Activated T-helper 17 cell treated with anti-CD3 and anti-CD28 coated beads, Interleukin-2, amount 50 U/mL, for 72 hours (primary cell): ENCODE measurements at regions not wholly inside any gene's neighbourhood (a gene's known extent, or its start where the extent isn't known, plus 50 kb on each side); places are given as distances from the start of the nearest gene placed in this dataset.
"Not testable (repeated sequence)": the region's sequence is repeated elsewhere in the genome, so short reads cannot be mapped to it uniquely, and the experiment has no call there.

ENCODE experiments used
- ATAC-seq: fragments of 150-1000 bp; cut with Tn5 transposase; replicated peaks from 2 replicates; pipeline ENCODE4 v1.10.0; 2021; ENCODE audit warnings: mild to moderate bottlenecking, moderate library complexity
- H3K27ac Mint-ChIP-seq: one replicate; pipeline ENCODE4 v1.8.0; 2022; ENCODE audit warnings: mixed read lengths
- H3K27me3 Mint-ChIP-seq: one replicate; pipeline ENCODE4 v1.8.0; 2022; ENCODE audit warnings: mixed read lengths
- H3K36me3 Mint-ChIP-seq: one replicate; pipeline ENCODE4 v1.8.0; 2022; ENCODE audit warnings: low read depth, mild to moderate bottlenecking, mixed read lengths
- H3K4me1 Mint-ChIP-seq: one replicate; pipeline ENCODE4 v1.8.0; 2022; ENCODE audit warnings: mixed read lengths
- H3K4me3 Mint-ChIP-seq: one replicate; pipeline ENCODE4 v1.8.0; 2022; ENCODE audit warnings: mild to moderate bottlenecking, mixed read lengths
- H3K9me3 Mint-ChIP-seq: one replicate; pipeline ENCODE4 v1.8.0; 2022; ENCODE audit warnings: mixed read lengths

DNA sequence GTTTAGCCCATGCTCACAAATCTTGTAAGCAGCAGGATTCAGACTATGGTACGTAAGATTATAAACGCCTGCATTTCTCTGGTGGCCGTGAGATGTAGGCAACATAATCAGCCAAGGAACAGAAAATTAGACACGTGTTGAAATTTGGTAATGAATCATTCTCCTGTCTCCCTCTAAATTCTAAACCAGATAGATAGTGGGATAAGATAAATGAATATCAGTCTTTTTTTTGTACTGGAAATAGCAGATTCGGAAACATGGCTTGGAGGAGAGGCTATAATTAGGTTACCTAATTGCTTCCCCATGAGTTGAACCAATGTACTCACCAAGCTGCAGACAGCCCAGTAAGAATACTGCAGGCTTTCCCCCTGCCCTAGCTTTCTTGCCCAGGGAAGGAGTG is 172.3 kb downstream of the TGFB2 start:
- no peaks in the 10 kb centered on the region for H3K4me1 Mint-ChIP-seq
- H3K27ac Mint-ChIP-seq: no peak overlapping the region
- peaks cover 18% of the 10 kb centered on the region for H3K27me3 Mint-ChIP-seq
- no peak for ATAC-seq
- no peaks in the 10 kb centered on the region for H3K36me3 Mint-ChIP-seq
- H3K4me3 Mint-ChIP-seq: no peak overlapping the region
- H3K9me3 Mint-ChIP-seq: no peaks in the 10 kb centered on the region

DNA sequence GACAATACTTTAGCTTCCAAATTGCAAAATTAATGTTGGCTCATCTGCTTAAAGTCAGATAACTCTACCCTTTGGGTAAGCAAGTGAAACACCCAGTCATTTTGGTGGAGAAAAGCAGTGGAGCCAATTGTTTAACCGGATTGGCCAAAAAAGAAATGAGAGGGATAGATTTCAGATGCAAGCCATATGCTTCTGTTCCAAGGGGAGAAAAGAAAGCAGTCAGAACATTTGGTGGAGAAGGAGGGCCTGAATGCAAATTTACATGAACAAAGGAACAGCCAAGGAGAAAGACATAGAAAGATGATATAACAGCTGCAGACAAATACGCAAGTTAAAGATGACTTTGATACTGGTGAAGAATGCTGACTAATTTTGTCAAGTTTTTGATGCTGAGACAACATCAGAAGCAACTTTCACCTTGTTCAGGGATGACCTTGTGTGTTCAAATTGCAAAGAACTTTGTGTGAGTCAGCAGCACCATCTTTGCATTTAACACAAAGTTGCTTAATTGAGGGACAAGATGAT is 173.1 kb downstream of the TGFB2 start:
- Mint-ChIP-seq H3K27me3 (peaks cover 14% of the 10 kb centered on the region), H3K9me3 (no peaks in the 10 kb centered on the region), H3K4me1 (no peaks in the 10 kb centered on the region), H3K4me3 (no peak overlapping the region), H3K36me3 (no peaks in the 10 kb centered on the region), H3K27ac (no peak overlapping the region)
- ATAC-seq: no peak

DNA sequence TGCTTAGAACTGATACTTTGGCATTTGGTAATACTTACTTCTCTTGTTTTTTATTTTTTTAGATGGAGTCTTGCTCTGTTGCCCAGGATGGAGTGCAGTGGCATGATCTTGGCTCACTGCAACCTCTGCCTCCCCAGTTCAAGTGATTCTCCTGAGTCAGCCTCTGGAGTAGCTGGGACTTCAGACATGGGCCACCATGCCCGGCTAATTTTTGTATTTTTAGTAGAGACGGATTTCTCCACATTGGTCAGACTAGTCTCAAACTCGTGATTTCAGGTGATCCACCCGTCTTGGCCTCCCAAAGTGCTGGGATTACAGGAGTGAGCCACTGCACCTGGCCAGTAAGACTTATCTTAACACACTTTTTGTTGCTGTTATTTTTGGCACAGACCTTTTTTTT is 175.5 kb downstream of the TGFB2 start:
- H3K4me1 Mint-ChIP-seq, ATAC-seq, H3K4me3 Mint-ChIP-seq, H3K27ac Mint-ChIP-seq, H3K9me3 Mint-ChIP-seq, H3K36me3 Mint-ChIP-seq: not testable (repeated sequence)
- peaks cover 22% of the 10 kb centered on the region for H3K27me3 Mint-ChIP-seq

DNA sequence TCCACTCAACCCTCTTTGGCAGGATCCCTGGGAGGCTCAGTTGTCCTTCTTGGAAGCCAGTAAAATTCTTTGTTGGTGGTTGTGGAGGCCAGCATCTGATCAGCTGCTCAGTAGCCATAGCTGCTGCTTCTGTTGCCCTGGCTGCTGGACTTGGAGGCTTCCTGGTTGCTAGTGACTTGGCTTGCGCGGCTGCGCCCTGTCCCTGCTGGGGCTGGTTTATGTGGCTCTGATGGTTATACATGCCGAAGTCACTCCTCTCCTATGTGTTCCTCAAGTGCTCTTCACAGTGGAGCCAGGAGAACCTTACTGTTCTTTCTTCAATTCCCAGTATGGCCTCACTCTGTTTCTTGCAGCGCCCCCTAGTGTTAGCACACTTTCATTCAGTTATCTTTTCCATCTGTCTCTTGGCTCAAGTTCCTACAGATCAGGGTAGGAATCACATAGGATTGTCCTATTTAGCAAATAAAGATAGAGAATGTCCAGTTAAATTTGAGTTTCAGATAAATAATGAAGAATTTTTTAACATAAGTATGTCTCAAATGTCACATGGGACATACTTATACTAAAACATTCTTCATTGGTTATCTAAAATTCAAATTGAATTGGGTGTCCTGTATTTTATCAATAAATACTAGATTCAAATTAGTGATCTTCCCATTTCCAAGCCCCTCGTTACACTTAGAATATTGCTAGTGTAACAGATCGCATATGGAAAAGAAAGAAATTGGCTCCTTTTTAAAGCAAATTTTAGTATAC is 176.5 kb downstream of the TGFB2 start:
- Mint-ChIP-seq H3K4me1 (no peaks in the 10 kb centered on the region), H3K9me3 (no peaks in the 10 kb centered on the region), H3K27ac (no peak overlapping the region), H3K4me3 (no peak overlapping the region), H3K27me3 (peaks cover 21% of the 10 kb centered on the region), H3K36me3 (no peaks in the 10 kb centered on the region)
- ATAC-seq: no peak

DNA sequence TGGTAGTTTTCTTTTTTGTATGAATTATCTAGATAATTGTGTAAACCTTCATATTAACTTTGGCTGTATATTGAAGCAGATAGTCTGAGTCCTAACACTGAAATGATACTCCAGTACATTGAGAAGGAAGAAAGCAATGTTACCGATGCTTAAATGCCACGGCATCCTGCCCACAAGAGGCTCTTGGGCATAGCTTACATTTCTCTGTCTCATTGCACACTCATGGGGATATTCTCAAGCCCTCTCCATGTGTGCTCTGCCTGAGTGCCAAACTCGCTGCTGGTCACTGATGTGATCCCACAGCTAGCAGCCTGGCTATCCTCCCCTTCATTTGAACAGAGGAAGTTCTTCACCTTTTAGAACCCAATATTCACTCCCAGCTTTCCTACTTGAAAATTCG is 179.4 kb downstream of the TGFB2 start:
- Mint-ChIP-seq H3K36me3 (no peaks in the 10 kb centered on the region), H3K4me3 (no peak overlapping the region), H3K27ac (no peak overlapping the region), H3K4me1 (no peaks in the 10 kb centered on the region), H3K27me3 (peaks cover 14% of the 10 kb centered on the region), H3K9me3 (no peaks in the 10 kb centered on the region)
- no peak for ATAC-seq

DNA sequence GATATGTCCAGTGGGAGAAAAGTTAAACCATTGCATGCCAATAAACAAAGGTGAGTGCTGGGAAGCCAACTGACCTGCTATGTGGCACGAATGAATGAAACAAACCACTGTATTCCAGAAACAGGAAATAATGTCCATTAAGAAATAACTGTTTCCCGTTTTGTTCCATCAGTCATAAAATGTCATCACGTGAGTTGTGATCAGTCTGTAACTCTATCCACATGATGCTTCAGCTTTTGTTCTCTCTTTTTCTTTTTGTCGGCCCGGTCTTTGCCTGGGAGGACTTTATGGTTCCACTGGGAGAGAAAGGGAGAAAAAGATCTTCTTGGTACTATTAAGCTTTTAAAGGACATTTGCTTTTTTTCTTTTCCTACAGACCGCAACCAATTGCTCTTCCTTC is 179.9 kb downstream of the TGFB2 start:
- Mint-ChIP-seq H3K27me3 (peaks cover 14% of the 10 kb centered on the region), H3K27ac (no peak overlapping the region), H3K4me3 (no peak overlapping the region), H3K9me3 (no peaks in the 10 kb centered on the region), H3K36me3 (no peaks in the 10 kb centered on the region), H3K4me1 (no peaks in the 10 kb centered on the region)
- ATAC-seq: no peak

DNA sequence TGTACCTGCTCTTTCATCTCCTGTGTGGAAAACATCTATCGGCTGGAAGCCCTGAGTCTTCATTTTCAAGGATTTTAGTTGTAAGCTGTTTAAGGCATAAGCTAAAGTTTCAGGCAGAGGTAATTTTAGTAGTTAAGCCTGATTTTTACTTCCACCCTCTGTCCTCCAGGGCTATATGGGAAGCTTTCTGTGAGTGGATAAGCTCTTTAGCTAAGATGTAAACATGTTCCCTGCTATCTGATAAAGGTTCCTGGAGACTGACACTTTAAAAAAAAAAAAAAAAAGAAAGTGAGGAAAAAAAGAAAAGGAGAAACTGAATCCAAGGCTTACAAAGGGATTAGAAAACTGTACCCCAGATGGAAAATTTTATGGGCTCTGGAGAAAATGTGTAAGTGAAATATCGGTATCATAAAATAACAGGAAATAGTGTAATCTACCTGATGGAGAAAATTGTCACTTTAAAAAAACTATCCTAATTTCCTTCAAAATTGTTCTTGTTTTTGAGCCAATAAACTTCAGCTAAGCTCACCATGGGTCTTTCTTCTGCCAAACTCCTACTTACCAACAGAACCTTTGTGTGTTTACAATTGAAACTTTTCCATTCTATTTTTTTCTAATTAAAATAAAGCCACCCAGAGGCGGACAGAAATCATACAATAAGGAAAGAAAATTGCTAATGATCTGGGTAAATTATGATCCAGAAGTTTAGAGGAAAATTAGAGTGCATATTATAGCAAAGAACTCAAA is 180.5 kb downstream of the TGFB2 start:
- Mint-ChIP-seq H3K27ac (no peak overlapping the region), H3K36me3 (no peaks in the 10 kb centered on the region), H3K9me3 (no peaks in the 10 kb centered on the region), H3K4me1 (no peaks in the 10 kb centered on the region), H3K27me3 (peaks cover 11% of the 10 kb centered on the region), H3K4me3 (no peak overlapping the region)
- ATAC-seq: no peak

DNA sequence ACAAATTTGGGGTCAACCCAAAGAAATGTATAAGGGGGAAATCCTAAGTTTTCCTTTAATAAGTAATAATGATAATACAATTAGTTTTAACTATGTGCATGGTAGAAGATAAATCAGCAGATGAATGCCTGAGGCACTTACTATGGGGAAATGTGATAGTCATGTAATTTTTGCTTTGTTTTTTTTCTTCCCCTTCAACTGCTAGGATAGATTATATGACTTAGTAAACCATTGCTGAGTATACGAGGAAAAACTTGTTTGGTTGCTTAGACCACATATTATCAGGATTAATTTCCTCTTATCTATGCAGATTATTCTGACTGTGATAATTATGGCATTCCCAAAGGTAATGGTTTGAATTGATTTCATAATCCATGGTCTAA is 181.1 kb downstream of the TGFB2 start:
- no peaks in the 10 kb centered on the region for H3K36me3 Mint-ChIP-seq
- H3K27me3 Mint-ChIP-seq: peaks cover 13% of the 10 kb centered on the region
- H3K27ac Mint-ChIP-seq: no peak overlapping the region
- H3K4me3 Mint-ChIP-seq: no peak overlapping the region
- ATAC-seq: no peak
- no peaks in the 10 kb centered on the region for H3K4me1 Mint-ChIP-seq
- H3K9me3 Mint-ChIP-seq: no peaks in the 10 kb centered on the region

DNA sequence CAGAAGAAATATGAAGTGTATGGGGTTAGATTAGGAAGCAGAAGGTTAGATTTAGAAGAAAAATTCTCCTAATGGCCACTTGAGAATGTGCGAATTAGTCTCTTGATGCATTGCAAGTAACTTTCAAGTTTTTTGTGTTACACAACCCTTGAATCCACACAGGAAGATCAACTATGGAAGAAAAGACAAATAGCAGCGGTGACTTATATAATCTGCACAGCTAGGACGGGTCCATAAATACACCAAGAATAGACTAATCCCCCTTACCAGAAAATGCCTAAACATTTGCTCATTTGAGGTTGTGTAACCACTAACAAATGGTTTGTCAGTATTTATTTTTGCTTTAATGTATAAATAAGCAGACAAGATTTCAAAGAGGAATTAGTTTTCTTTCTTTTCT is 182.6 kb downstream of the TGFB2 start:
- no peak overlapping the region for H3K4me3 Mint-ChIP-seq
- no peaks in the 10 kb centered on the region for H3K9me3 Mint-ChIP-seq
- H3K4me1 Mint-ChIP-seq: no peaks in the 10 kb centered on the region
- no peaks in the 10 kb centered on the region for H3K36me3 Mint-ChIP-seq
- peaks cover 14% of the 10 kb centered on the region for H3K27me3 Mint-ChIP-seq
- no peak for ATAC-seq
- no peak overlapping the region for H3K27ac Mint-ChIP-seq

DNA sequence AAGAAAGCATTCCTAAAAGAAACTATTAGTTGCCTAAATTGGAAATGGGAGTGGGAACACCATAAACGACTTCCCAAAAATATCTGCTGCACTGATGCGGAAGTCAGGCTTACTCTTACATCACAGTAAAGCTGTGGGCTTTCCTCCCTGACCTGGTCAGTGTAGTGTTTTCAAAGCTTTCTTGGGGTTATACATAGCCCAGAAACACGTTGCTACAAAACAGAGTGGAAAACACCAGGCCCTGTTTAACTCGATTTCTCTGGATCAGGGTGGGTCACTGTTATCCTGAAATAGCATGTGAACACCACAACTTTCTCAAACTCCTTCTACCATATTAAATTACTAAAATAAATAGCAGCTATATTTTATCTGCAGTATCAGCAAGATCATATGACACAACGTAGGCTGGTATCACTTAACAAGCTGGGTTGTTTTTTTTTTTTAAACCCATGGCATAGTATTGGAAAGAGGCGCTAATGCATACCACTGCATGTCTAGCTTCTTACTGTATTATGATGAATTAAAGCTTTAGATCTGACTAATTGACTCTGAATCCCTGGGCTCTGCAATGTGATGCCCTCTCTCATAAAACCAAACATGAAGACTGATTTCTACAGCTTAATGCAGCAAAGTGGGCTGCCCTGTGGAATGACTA is 184.6 kb downstream of the TGFB2 start:
- no peak for ATAC-seq
- Mint-ChIP-seq H3K36me3 (no peaks in the 10 kb centered on the region), H3K27me3 (peaks cover 15% of the 10 kb centered on the region), H3K27ac (no peak overlapping the region), H3K4me1 (no peaks in the 10 kb centered on the region), H3K4me3 (no peak overlapping the region), H3K9me3 (peaks cover 2% of the 10 kb centered on the region)

DNA sequence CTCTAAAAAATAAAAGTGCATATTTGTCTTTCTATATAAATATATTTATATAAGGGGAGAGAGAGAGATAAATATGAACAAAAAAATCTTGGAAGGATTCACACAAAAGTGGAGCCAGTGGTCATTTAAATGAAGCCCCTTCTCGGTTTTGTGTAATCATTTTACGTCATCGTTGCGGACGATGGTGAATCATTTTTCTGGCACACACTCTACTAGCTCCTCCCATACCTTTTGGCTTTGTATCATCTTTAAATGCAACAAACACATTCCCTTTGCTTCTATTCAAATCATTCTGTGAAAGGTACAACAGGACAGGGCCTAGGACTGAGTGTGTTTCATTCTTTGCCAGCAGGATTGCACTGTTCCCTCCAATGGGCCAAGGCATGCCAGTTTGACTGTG is 186.8 kb downstream of the TGFB2 start:
- Mint-ChIP-seq H3K27ac (no peak overlapping the region), H3K4me1 (no peaks in the 10 kb centered on the region), H3K9me3 (peaks cover 5% of the 10 kb centered on the region)

DNA sequence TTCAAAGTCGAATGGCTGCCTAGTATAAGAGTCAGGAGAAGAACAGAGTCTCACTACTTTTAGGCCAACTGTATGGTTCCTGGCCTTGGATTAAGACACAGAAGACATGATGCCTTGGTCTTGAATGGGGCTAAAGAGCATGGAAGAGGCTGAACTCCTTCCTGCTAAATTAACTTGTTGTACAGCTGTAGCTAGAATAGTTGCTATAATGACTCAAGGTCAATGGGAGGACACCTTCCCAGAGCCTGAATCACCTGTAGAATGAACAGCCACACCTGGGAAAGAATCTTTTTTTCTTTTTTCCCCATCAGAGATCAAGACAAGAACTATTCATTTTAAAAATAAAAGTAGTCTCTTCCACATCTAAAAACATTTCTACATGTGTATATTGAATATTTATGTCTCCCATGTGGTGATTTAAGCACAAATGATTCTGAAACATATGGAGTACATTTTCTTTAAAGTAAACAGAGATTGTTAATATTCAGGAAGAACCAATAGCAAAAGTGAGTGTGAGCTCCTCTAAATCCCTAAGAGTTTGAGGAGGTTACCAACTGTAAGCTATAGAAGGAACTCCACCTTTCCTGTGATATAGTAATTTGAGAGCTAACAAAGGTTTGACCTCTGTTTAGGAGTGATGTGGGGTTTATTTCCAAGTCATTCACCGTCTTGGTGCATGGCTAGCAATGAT is 191.3 kb downstream of the TGFB2 start:
- no peaks in the 10 kb centered on the region for H3K4me1 Mint-ChIP-seq
- peaks cover 12% of the 10 kb centered on the region for H3K27me3 Mint-ChIP-seq
- ATAC-seq: no peak
- no peak overlapping the region for H3K4me3 Mint-ChIP-seq
- peaks cover 5% of the 10 kb centered on the region for H3K9me3 Mint-ChIP-seq
- H3K27ac Mint-ChIP-seq: no peak overlapping the region
- H3K36me3 Mint-ChIP-seq: no peaks in the 10 kb centered on the region

More for the DNA sequence above, 186.8 kb downstream of the TGFB2 start:
- ATAC-seq: no peak
- Mint-ChIP-seq H3K4me3 (no peak overlapping the region), H3K36me3 (no peaks in the 10 kb centered on the region), H3K27me3 (peaks cover 15% of the 10 kb centered on the region)

DNA sequence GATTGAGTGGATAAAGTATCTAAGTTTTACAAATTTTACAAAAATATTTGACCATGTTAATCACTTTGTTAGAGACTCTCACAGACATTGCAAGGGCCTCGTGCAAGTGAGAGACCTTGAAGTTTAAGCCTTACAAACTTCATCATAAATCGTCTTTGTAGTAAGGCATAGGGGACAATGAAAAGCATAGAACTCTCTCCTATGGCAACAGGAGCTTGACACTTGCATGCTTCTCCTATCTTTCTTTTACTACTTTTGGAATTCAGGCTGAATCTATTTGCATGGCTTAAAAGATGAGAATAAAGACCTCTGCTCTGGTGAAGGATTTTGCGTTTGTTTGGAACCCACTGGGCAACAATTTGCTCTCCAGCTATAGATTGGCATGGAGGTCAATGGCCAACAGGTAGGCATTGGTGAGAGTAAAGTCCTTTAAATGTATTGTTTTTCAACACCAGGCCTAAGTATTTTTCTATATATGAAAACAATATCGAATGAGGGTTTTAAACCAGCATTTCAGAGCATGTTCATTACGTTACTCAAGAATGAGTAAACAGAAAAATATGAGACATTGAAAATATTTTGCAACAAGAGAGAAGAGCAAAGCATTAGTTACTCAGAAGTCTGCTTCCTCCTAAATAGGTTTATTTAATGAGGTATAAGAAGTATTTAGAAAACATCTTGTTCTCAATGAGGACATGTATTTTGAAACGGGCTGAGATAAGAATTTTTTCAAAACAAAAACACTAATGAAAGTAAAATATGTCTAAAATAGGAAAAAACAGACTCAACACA is 192.2 kb downstream of the TGFB2 start:
- no peaks in the 10 kb centered on the region for H3K36me3 Mint-ChIP-seq
- H3K9me3 Mint-ChIP-seq: peaks cover 5% of the 10 kb centered on the region
- no peak overlapping the region for H3K27ac Mint-ChIP-seq
- peaks cover 12% of the 10 kb centered on the region for H3K27me3 Mint-ChIP-seq
- H3K4me3 Mint-ChIP-seq: no peak overlapping the region
- H3K4me1 Mint-ChIP-seq: no peaks in the 10 kb centered on the region
- ATAC-seq: no peak

DNA sequence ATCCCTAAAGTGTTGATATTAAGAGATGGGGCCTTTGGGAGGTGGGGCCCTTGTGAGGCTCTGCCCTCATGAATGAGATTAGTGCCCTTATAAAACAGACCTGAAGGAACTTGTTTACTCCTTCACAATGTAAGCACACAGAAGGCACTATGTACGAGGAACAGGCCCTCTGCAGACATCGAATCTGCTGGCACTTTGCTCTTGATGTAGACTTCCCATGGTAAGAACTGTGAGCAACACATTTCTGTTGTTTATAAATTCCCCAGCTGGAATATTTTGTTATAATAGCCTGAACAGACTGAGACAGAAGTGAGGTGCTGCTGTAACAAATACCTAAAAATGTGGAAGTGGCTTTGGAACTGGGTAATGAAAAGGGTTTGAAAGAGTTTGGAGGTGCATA is 193.2 kb downstream of the TGFB2 start:
- no peak for ATAC-seq
- Mint-ChIP-seq H3K27me3 (peaks cover 10% of the 10 kb centered on the region), H3K4me3 (no peak overlapping the region), H3K4me1 (no peaks in the 10 kb centered on the region), H3K27ac (no peak overlapping the region), H3K36me3 (no peaks in the 10 kb centered on the region), H3K9me3 (peaks cover 5% of the 10 kb centered on the region)
